ENCODE measurements at regions not wholly inside any gene's neighbourhood (a gene's known extent, or its start where the extent isn't known, plus 50 kb on each side); places are given as distances from the start of the nearest gene placed in this dataset.

- ATAC-seq: no peak
- Histone ChIP-seq H3K4me3 (no peak overlapping the region), H3K36me3 (ENCODE audit: low read depth) (no peaks in the 10 kb centered on the region), H3K9me3 (no peaks in the 10 kb centered on the region), H3K4me1 (ENCODE audit: low read depth) (no peaks in the 10 kb centered on the region)
- DNase-seq: no peak
- intact Hi-C loops (cut with DNase I, micrococcal nuclease): no loop called here
- TF ChIP-seq, protein P1, sequence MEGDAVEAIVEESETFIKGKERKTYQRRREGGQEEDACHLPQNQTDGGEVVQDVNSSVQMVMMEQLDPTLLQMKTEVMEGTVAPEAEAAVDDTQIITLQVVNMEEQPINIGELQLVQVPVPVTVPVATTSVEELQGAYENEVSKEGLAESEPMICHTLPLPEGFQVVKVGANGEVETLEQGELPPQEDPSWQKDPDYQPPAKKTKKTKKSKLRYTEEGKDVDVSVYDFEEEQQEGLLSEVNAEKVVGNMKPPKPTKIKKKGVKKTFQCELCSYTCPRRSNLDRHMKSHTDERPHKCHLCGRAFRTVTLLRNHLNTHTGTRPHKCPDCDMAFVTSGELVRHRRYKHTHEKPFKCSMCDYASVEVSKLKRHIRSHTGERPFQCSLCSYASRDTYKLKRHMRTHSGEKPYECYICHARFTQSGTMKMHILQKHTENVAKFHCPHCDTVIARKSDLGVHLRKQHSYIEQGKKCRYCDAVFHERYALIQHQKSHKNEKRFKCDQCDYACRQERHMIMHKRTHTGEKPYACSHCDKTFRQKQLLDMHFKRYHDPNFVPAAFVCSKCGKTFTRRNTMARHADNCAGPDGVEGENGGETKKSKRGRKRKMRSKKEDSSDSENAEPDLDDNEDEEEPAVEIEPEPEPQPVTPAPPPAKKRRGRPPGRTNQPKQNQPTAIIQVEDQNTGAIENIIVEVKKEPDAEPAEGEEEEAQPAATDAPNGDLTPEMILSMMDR (IDR thresholded peaks at IDR 0.05): no peak
Observed at GRCh38 chr4:64495946-64496345, 86.7 kb upstream of the TECRL start.

DNA sequence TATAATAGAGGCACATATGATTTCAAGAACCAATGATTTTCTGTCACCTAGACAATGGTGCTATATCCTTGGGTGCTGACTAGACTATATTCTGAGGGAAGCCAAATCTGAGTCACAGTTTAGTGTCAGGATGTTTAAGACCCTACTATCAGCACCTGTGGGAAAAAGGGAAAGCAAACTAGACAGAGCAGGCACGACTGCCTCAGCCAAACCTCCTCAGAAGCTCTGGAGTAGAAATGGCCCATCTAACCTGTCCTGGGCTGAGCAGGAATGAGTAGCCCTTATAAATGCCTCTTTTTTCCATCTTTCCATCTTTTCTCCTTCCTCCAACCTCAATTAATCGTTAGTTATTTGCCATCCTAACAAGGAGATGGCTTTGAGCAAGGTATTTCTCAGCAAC, 80.4 kb upstream of the TECRL start:
- intact Hi-C loops (cut with DNase I, micrococcal nuclease): no loop called here
- no peak overlapping the region for H3K4me3 ChIP-seq
- no peaks in the 10 kb centered on the region for H3K4me1 ChIP-seq (ENCODE audit: low read depth)
- no peak for ATAC-seq
- H3K9me3 ChIP-seq: no peaks in the 10 kb centered on the region
- no peaks in the 10 kb centered on the region for H3K36me3 ChIP-seq (ENCODE audit: low read depth)
- DNase-seq: no peak
- TF ChIP-seq, protein P1 (IDR thresholded peaks at IDR 0.05): no peak

GRCh38 chr4:64479338-64479737, 70.1 kb upstream of the TECRL start:
- no peak for ATAC-seq
- no peaks in the 10 kb centered on the region for H3K36me3 ChIP-seq (ENCODE audit: low read depth)
- no peaks in the 10 kb centered on the region for H3K9me3 ChIP-seq
- intact Hi-C loops (cut with DNase I, micrococcal nuclease): no loop called here
- TF ChIP-seq, protein P1 (IDR thresholded peaks at IDR 0.05): no peak
- H3K4me1 ChIP-seq (ENCODE audit: low read depth): no peaks in the 10 kb centered on the region
- DNase-seq: no peak
- H3K4me3 ChIP-seq: no peak overlapping the region

- intact Hi-C loops (cut with DNase I, micrococcal nuclease): no loop called here
- no peak overlapping the region for H3K4me3 ChIP-seq
- ATAC-seq (no peak), DNase-seq (no peak)
- no peaks in the 10 kb centered on the region for H3K9me3 ChIP-seq
- H3K4me1 ChIP-seq (ENCODE audit: low read depth): no peaks in the 10 kb centered on the region
- TF ChIP-seq, protein P1 (IDR thresholded peaks at IDR 0.05): no peak
- no peaks in the 10 kb centered on the region for H3K36me3 ChIP-seq (ENCODE audit: low read depth)
Observed at GRCh38 chr4:64477127-64477526, 67.9 kb upstream of the TECRL start.

DNA sequence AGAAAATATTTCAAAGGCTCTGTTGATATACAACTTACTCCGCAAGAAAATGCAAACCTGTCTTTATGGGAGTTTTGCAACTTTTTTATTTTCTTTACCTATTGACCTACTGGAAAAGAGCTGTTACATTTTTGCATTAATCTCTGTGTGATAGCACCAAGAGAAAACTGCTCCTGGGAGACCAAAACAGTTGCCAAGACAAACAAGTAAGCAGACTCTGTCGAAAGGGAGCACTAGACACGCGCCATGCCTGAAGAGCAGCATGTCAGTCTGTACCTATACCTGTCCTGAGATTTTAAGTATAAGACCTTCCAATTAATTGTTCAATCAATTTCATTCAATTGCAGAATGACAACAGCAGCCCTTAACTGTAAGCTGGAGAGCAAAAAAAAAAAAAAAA, 56.0 kb upstream of the TECRL start:
- no peak for ATAC-seq
- intact Hi-C loops (cut with DNase I, micrococcal nuclease): no loop called here
- peaks cover 4% of the 10 kb centered on the region for H3K9me3 ChIP-seq
- no peak overlapping the region for H3K4me3 ChIP-seq
- no peak for DNase-seq
- no peaks in the 10 kb centered on the region for H3K4me1 ChIP-seq (ENCODE audit: low read depth)
- TF ChIP-seq, protein P1 (IDR thresholded peaks at IDR 0.05): no peak
- no peaks in the 10 kb centered on the region for H3K36me3 ChIP-seq (ENCODE audit: low read depth)

GRCh38 chr4:64464581-64464980, 55.3 kb upstream of the TECRL start:
- intact Hi-C loops (cut with DNase I, micrococcal nuclease): no loop called here
- Histone ChIP-seq H3K4me3 (no peak overlapping the region), H3K36me3 (ENCODE audit: low read depth) (no peaks in the 10 kb centered on the region), H3K9me3 (peaks cover 4% of the 10 kb centered on the region), H3K4me1 (ENCODE audit: low read depth) (no peaks in the 10 kb centered on the region)
- TF ChIP-seq, protein P1 (IDR thresholded peaks at IDR 0.05): no peak
- no peak for ATAC-seq
- DNase-seq: no peak

Measured in mucosa of descending colon (tissue), 3 donors.